Prostate gland (tissue), 2 donors: ENCODE measurements at regions not wholly inside any gene's neighbourhood (a gene's known extent, or its start where the extent isn't known, plus 50 kb on each side); places are given as distances from the start of the nearest gene placed in this dataset.

Source experiments
- DNase-seq: peaks from one replicate; pipeline ENCODE4 v3.0.0-alpha.2; 2019; ENCODE audit warnings: low spot score
- H3K27ac ChIP-seq, 2 donors: fragments of 200-600 bp; sonication (generic); 2 replicates each; pipeline ENCODE4 v1.5.1; 2017 to 2019
- H3K27me3 ChIP-seq: fragments of 200-600 bp; sonication (generic); replicated peaks from 2 replicates; pipeline ENCODE4 v1.5.1; 2019; ENCODE audit not compliant: insufficient read depth
- H3K36me3 ChIP-seq, 2 donors: fragments of 200-600 bp; sonication (generic); 1 replicate in 1 of 2; 2 replicates in 1 of 2; pipeline versions ENCODE4 v1.5.1 to v1.8.1; 2017 to 2019
- H3K4me1 ChIP-seq: fragments of 200-600 bp; sonication (generic); replicated peaks from 2 replicates; pipeline ENCODE4 v1.5.1; 2019
- H3K4me3 ChIP-seq, 2 donors: fragments of 200-600 bp; sonication (generic); 2 replicates each; pipeline ENCODE4 v1.5.1; 2017 to 2019
- H3K9me3 ChIP-seq: fragments of 200-600 bp; sonication (generic); 2 replicates; pipeline ENCODE4 v1.5.1; 2017
- POLR2A ChIP-seq: fragments of 450-650 bp; IDR thresholded peaks from one replicate; pipeline ENCODE4 v1.6.1; 2016; ENCODE audit warnings: antibody characterized with exemption, mild to moderate bottlenecking
- POLR2AphosphoS5 ChIP-seq: sonication (generic); formaldehyde crosslinking; IDR thresholded peaks from one replicate; pipeline ENCODE4 v1.6.1; 2017; ENCODE audit warnings: antibody characterized with exemption
- WGBS: methylation state at CpG from one replicate; pipeline ENCODE4 v1.1.5; 2018; 5-methylcytosine and 5-hydroxymethylcytosine counted together
- intact Hi-C: fragments of 100-400 bp; cut with DNase I; formaldehyde crosslinking; loops from one replicate; pipeline ENCODE4 v1.14.2; 2022
- TF ChIP-seq, protein P1 (sequence below), 4 experiments: fragments of 200-600 bp in 2 of 4; fragments of 450-650 bp in 2 of 4; sonication (generic) in 2 of 4; IDR thresholded peaks; 1 replicate in 3 of 4; 2 replicates in 1 of 4; pipeline ENCODE4 v1.5.1; 2016 to 2019; ENCODE audit warnings: antibody characterized with exemption in 4 of 4, mild to moderate bottlenecking in 2 of 4, moderate library complexity in 2 of 4

DNA sequence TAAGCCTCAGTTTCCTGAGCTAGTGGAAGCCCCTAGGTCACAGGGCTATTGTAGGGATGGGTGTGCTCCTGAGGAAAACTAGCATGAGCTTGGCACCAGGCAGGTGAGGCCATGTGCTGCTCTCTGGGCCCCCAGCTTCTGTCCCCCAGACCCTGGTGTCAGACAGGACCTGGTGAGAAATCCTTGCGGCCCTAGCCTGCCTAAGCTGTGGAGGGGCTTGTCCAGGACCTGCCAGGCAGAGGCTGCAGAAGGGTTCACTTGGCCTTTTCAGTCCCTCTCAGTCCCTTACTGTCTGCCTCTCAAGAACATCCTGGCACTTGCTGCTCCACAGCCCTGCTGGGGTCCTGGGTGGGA lies 58.4 kb downstream of the ZFP36L2 start:
- Histone ChIP-seq H3K27ac (peak overlapping the region; percentile 74 to 75), H3K27me3 (no peaks in the 10 kb centered on the region), H3K4me1 (peaks cover 5% of the 10 kb centered on the region), H3K36me3 (no peaks in the 10 kb centered on the region), H3K4me3 (no peak overlapping the region), H3K9me3 (no peaks in the 10 kb centered on the region)
- TF ChIP-seq POLR2AphosphoS5 (no peak), POLR2A (no peak)
- TF ChIP-seq, protein P1, sequence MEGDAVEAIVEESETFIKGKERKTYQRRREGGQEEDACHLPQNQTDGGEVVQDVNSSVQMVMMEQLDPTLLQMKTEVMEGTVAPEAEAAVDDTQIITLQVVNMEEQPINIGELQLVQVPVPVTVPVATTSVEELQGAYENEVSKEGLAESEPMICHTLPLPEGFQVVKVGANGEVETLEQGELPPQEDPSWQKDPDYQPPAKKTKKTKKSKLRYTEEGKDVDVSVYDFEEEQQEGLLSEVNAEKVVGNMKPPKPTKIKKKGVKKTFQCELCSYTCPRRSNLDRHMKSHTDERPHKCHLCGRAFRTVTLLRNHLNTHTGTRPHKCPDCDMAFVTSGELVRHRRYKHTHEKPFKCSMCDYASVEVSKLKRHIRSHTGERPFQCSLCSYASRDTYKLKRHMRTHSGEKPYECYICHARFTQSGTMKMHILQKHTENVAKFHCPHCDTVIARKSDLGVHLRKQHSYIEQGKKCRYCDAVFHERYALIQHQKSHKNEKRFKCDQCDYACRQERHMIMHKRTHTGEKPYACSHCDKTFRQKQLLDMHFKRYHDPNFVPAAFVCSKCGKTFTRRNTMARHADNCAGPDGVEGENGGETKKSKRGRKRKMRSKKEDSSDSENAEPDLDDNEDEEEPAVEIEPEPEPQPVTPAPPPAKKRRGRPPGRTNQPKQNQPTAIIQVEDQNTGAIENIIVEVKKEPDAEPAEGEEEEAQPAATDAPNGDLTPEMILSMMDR (IDR thresholded peaks at IDR 0.05), result no peak
- intact Hi-C loops, result no loop called here
- DNase-seq, result no peak
- WGBS, result 100% methylated on average over 1 of the region's 1 CpG

GRCh38 chr2:43165378-43166069 lies 60.9 kb downstream of the ZFP36L2 start:
- intact Hi-C loops, result no loop called here
- no peaks in the 10 kb centered on the region for H3K36me3 ChIP-seq
- no peaks in the 10 kb centered on the region for H3K9me3 ChIP-seq
- 84% methylated on average over 9 of the region's 9 CpGs for WGBS
- H3K4me3 ChIP-seq, result no peak overlapping the region
- no peak for DNase-seq
- H3K4me1 ChIP-seq, result peaks cover 5% of the 10 kb centered on the region
- no peak overlapping the region for H3K27ac ChIP-seq
- H3K27me3 ChIP-seq, result no peaks in the 10 kb centered on the region
- TF ChIP-seq POLR2AphosphoS5, result no peak
- TF ChIP-seq POLR2A, result no peak
- TF ChIP-seq, protein P1 (IDR thresholded peaks at IDR 0.05), result no peak

DNA sequence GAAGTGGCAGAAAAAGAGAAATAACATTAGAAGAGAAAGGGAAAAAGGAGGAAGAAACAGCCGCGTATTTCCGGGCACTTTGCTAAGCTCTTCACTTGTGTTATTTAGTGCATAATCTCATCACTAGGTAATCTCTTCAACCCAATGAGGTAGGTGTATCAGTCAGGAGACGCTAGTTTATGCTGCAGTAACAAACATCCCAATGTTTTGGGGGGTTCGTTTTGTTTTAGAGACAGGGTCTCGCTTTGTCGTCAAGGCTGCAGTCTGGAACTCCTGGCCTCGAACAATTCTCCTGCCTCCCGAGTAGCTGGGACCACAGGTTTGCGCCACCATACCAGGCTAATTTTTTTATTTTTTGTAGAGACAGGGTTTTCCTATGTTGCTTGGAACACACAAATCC lies 61.7 kb downstream of the ZFP36L2 start:
- H3K27ac ChIP-seq, result no peak overlapping the region
- TF ChIP-seq POLR2AphosphoS5 (no peak), POLR2A (no peak)
- TF ChIP-seq, protein P1 (IDR thresholded peaks at IDR 0.05), result no peak
- intact Hi-C loops, result no loop called here
- no peak for DNase-seq
- H3K4me1 ChIP-seq, result peaks cover 3% of the 10 kb centered on the region
- no peaks in the 10 kb centered on the region for H3K27me3 ChIP-seq
- H3K4me3 ChIP-seq, result no peak overlapping the region
- no peaks in the 10 kb centered on the region for H3K36me3 ChIP-seq
- 98% methylated on average over 10 of the region's 10 CpGs for WGBS
- no peaks in the 10 kb centered on the region for H3K9me3 ChIP-seq

GRCh38 chr2:43163584-43164270 lies 62.7 kb downstream of the ZFP36L2 start:
- DNase-seq, result no peak
- Histone ChIP-seq H3K27me3 (no peaks in the 10 kb centered on the region), H3K27ac (no peak overlapping the region), H3K4me3 (no peak overlapping the region), H3K4me1 (peaks cover 2% of the 10 kb centered on the region), H3K36me3 (no peaks in the 10 kb centered on the region), H3K9me3 (no peaks in the 10 kb centered on the region)
- intact Hi-C loops, result no loop called here
- 83% methylated on average over 6 of the region's 6 CpGs for WGBS
- TF ChIP-seq POLR2A (no peak), POLR2AphosphoS5 (no peak)
- TF ChIP-seq, protein P1 (IDR thresholded peaks at IDR 0.05), result no peak

- intact Hi-C loops, result no loop called here
- no peak for TF ChIP-seq POLR2A
- TF ChIP-seq, protein P1 (IDR thresholded peaks at IDR 0.05), result no peak
- TF ChIP-seq POLR2AphosphoS5, result no peak
- Histone ChIP-seq H3K36me3 (no peaks in the 10 kb centered on the region), H3K4me3 (no peak overlapping the region), H3K27me3 (no peaks in the 10 kb centered on the region), H3K4me1 (peaks cover 13% of the 10 kb centered on the region), H3K9me3 (no peaks in the 10 kb centered on the region), H3K27ac (no peak overlapping the region)
- no peak for DNase-seq
- 95% methylated on average over 4 of the region's 4 CpGs for WGBS
Observed at GRCh38 chr2:43162511-43162776, 64.0 kb downstream of the ZFP36L2 start.
